ENCODE measurements at regions not wholly inside any gene's neighbourhood (a gene's known extent, or its start where the extent isn't known, plus 50 kb on each side); places are given as distances from the start of the nearest gene placed in this dataset.
"Not testable (repeated sequence)": the region's sequence is repeated elsewhere in the genome, so short reads cannot be mapped to it uniquely, and the experiment has no call there.

- DNase-seq = not testable (repeated sequence)
Measured at GRCh38 chr17:45554479-45554878, 64.0 kb upstream of the PLEKHM1 start.

DNA sequence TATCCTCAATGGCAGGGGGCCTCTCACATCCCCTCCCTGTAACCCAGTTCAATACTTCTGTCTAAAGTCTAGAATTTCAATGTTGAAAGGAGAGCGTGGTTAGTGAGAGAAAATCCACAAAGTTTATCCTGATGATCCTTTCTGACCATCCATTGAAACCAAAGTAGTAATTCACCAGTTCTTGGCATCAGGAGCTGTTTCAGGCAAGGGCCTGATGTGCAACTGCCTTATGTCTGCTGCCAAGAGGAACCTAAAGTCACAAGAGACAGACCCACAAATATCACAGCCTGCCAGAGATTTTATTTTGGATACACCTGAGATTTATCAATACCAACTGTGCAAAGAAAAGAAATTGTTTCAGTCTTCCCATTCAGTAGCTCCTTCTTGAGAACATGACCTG, 68.3 kb upstream of the PLEKHM1 start:
- DNase-seq = not testable (repeated sequence)

DNA sequence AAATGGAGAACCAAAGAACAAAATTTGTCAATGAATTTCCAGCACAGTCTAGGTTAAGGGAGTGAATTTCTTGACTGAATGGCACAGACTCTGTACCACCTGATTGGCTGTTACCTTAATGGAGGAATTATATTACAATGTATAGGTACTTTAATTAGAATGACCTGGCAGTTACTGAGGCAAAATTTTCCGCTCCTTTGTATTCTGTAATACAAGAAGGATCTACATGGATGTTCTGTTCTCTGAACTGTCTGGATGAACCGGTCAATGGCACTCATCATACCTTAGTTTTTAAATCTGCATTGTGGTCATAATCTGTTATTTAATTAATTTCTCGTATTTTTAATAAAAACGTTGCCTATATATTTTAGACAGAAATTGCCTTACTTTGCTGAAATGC, 72.3 kb upstream of the PLEKHM1 start:
- not testable (repeated sequence) for DNase-seq

DNA sequence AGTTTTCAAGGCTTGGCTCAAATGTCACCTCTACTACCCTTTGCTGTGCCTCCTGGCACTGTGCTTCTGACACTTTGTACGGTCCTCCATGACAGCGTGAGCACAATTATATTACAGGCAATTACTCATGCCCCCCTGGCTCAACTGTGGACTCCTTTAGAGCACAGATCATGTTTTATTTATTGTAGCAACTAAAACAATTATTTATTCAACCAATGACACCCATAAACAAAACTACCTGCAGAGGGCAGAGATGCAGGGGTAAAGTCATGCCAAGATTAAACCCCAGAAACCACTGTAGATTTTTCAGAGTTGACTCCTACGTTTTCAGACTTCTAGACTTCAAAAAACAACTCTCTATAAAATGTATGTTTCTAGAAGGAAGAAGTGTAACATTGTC, 72.8 kb upstream of the PLEKHM1 start:
- not testable (repeated sequence) for DNase-seq

- not testable (repeated sequence) for DNase-seq
Measured at GRCh38 chr17:45568275-45568674, 77.8 kb upstream of the PLEKHM1 start.

DNA sequence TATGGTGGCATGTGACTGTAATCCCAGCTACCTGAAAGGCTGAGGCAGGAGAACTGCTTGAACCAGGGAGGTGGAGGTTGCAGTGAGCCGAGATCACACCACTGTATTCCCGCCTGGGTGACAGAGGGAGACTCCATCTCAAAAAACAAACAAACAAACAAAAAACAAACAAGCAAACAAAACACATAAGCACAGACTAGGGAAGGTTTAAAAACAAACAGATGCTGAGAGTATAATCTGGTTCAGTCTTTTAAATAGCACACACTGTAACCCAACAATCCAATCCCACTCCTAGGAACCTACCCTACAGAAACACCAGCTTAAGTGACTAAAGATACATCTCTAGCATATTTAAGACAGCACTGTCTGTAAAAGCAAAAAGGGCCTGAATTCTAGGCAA, 82.8 kb upstream of the PLEKHM1 start:
- DNase-seq = not testable (repeated sequence)

- DNase-seq = no peak
Measured at GRCh38 chr17:45573924-45574770, 83.6 kb upstream of the PLEKHM1 start.

DNA sequence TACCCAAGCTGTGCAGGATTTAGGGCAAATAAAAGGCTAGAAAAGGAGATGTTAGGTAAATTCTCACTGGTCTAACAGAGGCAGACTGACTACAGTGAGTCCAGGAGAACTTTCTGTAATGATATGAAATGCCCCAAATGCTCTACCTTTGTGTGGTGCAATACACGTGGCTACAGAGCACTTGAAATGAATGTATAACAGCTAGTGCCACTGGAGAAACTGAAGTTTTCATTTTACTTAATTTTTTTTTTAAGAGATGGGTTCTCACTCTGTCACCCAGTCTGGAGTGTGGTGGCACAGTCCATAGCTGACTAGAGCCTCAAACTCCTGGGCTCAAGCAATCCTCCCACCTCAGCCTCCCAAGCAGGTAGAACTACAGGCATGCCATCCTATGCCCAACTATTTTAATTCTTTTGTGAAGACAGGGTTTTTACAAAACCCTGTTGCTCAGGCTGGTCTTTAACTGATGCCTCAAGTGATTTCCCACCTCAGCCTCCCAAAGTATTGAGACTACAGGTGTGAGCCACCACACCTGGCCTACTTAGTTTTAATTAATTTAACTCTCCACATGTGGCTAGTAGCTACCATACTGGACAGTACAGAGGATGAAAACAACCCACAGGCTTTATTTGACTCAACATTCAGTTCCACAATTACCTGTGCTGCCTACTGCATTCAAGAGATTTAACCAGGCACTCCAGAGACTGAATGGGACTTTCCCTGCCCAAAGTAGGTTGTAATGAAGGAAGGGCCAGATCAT, 84.8 kb upstream of the PLEKHM1 start:
- DNase-seq = no peak

GRCh38 chr17:45576527-45577307, 86.2 kb upstream of the PLEKHM1 start:
- not testable (repeated sequence) for DNase-seq

DNA sequence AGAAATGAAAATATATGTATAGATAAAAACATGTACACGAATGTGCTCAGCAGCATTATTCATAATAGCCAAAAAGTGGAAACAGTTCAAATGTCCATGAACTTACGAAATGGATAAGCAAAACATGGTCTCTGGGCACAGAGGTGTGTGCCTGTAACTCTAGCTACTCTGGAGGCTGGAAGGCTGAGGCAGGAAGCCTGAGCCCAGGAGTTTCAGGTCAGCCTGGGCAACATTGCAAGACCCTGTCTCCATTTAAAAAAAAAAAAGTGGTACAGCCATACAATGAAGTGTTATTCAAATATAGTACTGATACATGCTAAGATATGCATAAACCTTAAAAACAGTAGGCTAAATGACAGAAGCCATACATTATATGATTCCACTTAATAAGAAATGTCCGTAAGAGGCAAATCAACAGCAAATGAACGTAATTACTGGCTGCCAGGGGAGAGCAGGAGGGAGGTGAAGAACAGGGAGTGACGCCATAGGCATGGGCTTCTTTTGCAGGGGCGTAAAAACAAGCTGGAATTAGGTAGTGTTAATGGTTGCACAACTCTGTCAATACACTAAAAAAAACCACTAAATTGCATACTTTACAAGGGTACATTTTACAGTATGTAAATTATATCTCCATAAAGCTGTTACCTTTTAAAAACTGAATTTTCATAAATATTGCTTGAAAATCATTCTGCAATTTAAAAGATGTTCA, 87.2 kb upstream of the PLEKHM1 start:
- DNase-seq = no peak

GRCh38 chr17:45578516-45579455, 88.3 kb upstream of the PLEKHM1 start:
- DNase-seq = no peak

- no peak for DNase-seq
Measured at GRCh38 chr17:45579529-45580495, 89.3 kb upstream of the PLEKHM1 start.

DNA sequence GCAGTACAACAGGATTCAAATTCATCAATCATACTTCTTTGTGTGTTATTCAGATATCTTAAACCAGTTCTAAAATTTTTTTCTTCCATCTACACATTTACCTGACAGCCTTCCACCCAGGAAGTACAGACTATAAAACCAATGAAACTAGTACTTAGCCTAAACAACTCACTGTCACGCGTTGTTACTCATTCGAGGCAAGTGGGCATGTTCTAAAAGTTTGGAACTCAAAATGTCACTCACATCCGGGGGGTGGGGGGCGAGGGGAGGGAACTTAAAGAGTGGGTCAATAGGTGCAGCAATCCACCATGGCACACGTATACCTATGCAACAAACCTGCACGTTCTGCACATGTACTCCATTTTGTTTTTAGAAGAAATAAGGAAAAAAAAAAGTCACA, 90.4 kb upstream of the PLEKHM1 start:
- no peak for DNase-seq

DNA sequence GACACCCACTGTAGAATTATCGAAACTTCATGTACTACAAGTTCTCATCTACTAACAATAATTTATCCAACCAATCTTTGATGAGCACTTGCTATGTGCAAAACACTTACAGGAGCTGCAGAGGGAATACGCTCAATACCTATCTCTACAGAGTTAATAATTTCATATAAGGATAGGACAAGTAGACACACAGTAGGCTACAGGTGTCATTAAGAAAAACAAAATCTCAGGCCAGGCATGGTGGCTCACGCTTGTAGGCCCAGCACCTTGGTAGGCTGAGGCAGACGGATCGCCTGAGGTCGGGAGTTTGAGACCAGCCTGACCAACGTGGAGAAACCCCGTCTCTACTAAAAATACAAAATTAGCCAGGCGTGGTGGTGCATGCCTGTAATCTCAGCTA, 91.3 kb upstream of the PLEKHM1 start:
- DNase-seq = no peak

- no peak for DNase-seq
Measured at GRCh38 chr17:45584092-45585036, 93.8 kb upstream of the PLEKHM1 start.

DNA sequence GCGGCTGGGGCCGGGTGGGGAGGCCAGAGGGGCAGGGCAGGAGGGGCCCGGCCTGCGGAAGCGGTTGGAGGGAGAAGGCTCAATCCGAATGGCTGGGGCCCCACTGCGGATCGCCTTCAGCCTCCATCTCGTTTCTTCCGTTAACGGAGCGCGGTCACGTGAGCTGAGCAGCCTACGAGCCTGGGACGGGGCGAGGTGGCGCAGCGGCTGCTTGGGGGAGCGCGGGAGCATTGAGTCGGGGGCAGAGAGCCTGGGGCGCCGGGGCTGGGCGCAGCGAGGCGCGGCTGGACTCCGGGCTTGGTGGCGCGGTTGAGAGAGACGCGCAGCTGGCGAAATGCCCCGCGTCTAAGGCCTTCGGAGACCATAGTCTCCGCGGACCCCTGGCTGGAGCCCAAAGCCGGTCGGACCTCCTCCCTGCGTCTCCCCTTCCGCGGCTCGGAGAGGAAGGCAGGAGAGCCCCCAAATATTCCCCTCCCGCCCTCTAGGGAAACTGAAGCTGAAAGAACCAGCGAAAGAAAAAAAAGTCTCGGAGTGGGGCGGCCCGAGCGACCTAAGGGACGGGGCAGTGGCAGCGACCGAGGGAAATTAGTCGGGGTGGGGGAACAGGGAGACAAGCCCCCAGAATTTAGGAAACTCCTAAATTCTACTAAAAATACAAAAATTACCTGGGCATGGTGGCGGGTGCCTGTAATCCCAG, 94.7 kb upstream of the PLEKHM1 start:
- DNase-seq = not testable (repeated sequence)

- DNase-seq = not testable (repeated sequence)
Measured at GRCh38 chr17:45585794-45586650, 95.5 kb upstream of the PLEKHM1 start.

DNA sequence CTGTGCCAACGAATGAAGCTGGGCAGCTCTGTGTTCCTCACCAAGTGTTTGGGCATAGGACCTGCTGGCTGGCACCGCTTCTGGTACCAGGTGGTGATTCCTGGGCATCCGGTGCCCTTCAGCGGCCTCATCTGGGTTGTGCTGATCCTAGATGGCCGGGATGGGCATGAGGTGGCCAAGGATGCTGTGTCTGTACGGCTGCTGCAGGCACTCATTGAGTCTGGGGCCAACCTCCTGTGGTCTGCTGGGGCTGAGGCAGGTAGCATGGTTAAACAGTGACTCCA, 96.1 kb upstream of the PLEKHM1 start:
- not testable (repeated sequence) for DNase-seq
